ENCODE measurements at regions not wholly inside any gene's neighbourhood (a gene's known extent, or its start where the extent isn't known, plus 50 kb on each side); places are given as distances from the start of the nearest gene placed in this dataset.

- ChIA-PET POLR2A (ENCODE audit: low non-redundant PET) (no interaction called here), CTCF (no interaction called here)
These were observed 732.6 kb upstream of the LUZP2 start for GRCh38 chr11:23764286-23764685.

GRCh38 chr11:23765682-23766252 lies 731.1 kb upstream of the LUZP2 start:
- POLR2A ChIA-PET (ENCODE audit: low non-redundant PET), result no interaction called here
- no peak overlapping the region for H3K27ac ChIP-seq
- TF ChIP-seq CTCF (conservative IDR thresholded peaks at IDR 0.05; ENCODE audit: low read depth), result no peak
- no peak for DNase-seq (ENCODE audit: low spot score)
- CTCF ChIA-PET, result no interaction called here

More at GRCh38 chr11:23764286-23764685, 732.6 kb upstream of the LUZP2 start:
- DNase-seq (ENCODE audit: low spot score), result no peak
- TF ChIP-seq CTCF (conservative IDR thresholded peaks at IDR 0.05; ENCODE audit: low read depth), result no peak
- no peak overlapping the region for H3K27ac ChIP-seq

- ChIA-PET CTCF (no interaction called here), POLR2A (ENCODE audit: low non-redundant PET) (no interaction called here)
- TF ChIP-seq CTCF (conservative IDR thresholded peaks at IDR 0.05; ENCODE audit: low read depth), result no peak
These were observed 729.3 kb upstream of the LUZP2 start for GRCh38 chr11:23767576-23767975.

GRCh38 chr11:23769214-23769613 lies 727.6 kb upstream of the LUZP2 start:
- ChIA-PET POLR2A (ENCODE audit: low non-redundant PET) (no interaction called here), CTCF (no interaction called here)
- DNase-seq (ENCODE audit: low spot score), result no peak
- TF ChIP-seq CTCF (conservative IDR thresholded peaks at IDR 0.05; ENCODE audit: low read depth), result no peak
- H3K27ac ChIP-seq, result no peak overlapping the region

More at GRCh38 chr11:23767576-23767975, 729.3 kb upstream of the LUZP2 start:
- H3K27ac ChIP-seq, result no peak overlapping the region
- no peak for DNase-seq (ENCODE audit: low spot score)

- H3K27ac ChIP-seq, result no peak overlapping the region
- DNase-seq (ENCODE audit: low spot score), result no peak
- TF ChIP-seq CTCF (conservative IDR thresholded peaks at IDR 0.05; ENCODE audit: low read depth), result no peak
- CTCF ChIA-PET, result no interaction called here
- POLR2A ChIA-PET (ENCODE audit: low non-redundant PET), result no interaction called here
These were observed 724.8 kb upstream of the LUZP2 start for GRCh38 chr11:23772081-23772480.

- H3K27ac ChIP-seq, result no peak overlapping the region
- no peak for DNase-seq (ENCODE audit: low spot score)
- CTCF ChIA-PET, result interaction anchor here (0.7 kb wide), 1 partner anchor 102 kb away, joined by 5 read pairs; no protein-coding TSS in a partner anchor
- POLR2A ChIA-PET (ENCODE audit: low non-redundant PET), result no interaction called here
- TF ChIP-seq CTCF (conservative IDR thresholded peaks at IDR 0.05; ENCODE audit: low read depth), result no peak
These were observed 717.9 kb upstream of the LUZP2 start for GRCh38 chr11:23778971-23779370.

Data from RWPE1 (cell line).